GM19025 (cell line): ENCODE measurements at regions not wholly inside any gene's neighbourhood (a gene's known extent, or its start where the extent isn't known, plus 50 kb on each side); places are given as distances from the start of the nearest gene placed in this dataset.
"Not testable (repeated sequence)": the region's sequence is repeated elsewhere in the genome, so short reads cannot be mapped to it uniquely, and the experiment has no call there.

Source experiments
- ATAC-seq: cut with Tn5 transposase; IDR thresholded peaks from one replicate; pipeline ENCODE4 v1.9.1; 2021; ENCODE audit warnings: mild to moderate bottlenecking, low read depth, moderate library complexity; ENCODE audit not compliant: unreplicated experiment

DNA sequence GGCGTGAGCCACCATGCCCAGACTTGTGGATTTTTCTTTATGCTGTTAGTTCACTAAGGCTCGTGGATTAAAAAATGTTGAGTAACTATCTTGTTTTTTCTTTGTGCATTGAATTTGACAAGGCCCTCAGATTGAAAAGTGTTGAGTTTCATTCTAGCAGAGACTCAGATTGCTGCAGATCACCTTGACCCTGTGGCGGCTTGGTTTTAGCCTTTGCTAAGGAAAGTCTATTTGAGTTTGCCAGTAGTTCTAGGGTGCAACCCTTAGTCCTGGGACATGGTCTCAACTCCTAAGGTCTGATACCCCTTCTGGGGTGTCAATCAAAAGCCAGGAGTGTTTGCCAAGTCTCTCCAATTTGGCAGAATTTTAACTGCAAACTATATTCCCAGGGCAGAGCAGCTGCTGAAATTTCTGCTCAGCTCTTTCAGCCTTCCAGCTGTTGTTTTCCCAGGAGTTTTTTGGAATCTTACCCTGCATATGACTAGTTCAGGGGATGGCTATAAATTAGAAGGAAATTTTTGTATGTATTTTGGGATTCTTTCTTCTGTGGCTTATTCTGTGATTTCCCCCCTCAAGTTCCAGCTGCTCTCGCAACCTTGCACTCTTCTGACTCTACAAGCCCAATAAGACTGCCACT is 84.3 kb upstream of the HAND1 start:
- no peak for ATAC-seq

GRCh38 chr5:154559398-154560276 is 81.6 kb upstream of the HAND1 start:
- no peak for ATAC-seq

DNA sequence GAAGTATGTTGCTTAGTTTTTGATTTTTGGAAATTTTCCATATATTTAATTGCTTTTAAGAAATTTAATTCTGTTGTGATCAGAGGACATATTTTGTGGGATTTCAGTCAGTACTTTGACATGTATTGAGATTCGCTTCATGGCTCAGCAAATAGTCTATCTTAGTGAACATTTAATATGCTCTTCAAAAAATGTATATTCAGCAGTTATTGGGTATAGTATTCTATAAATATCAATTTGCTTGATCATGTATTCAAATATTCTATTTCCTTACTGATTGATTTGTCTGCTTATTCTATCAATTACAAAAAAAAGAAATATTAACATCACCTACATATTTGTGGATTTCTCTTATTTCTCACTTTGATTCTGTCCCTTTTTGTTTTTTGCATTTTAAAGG is 79.5 kb upstream of the HAND1 start:
- ATAC-seq = no peak

DNA sequence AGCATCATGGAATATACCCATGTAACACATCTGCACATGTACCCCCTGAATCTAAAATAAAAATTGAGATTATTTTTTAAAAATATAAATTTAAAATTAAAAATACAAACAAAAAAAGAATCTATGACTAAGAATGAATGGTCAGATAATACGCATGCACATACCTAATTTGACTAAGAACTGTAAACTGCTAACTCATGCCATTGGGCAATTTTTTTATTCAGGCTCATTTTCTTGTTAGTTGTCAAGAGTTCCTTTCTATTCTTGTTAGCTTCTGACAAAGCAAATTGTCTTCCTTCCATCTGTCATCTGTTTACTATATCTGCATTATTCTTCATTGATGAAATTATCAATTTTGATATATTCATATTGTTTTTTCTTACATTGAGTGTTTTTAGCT is 69.5 kb upstream of the HAND1 start:
- no peak for ATAC-seq

DNA sequence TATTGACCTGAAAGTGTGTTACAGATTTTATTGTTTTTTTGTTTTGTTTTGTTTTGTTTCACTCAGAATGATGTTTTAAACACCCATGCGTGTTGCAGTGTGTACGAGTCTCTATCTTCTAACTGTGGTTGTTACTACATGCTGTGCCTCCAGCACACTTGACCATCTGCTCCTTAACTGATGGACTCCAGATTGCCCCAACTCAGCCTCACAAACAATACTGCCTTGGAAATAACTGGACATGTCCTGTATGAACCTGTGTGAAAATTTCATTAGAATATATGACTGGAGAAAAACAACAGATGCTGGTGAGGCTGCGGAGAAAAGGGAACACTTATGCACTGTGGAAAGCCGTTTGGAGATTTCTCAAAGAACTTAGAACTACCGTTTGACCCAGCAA is 68.7 kb upstream of the HAND1 start:
- no peak for ATAC-seq

- no peak for ATAC-seq
Measured at GRCh38 chr5:154544646-154545045, 66.6 kb upstream of the HAND1 start.

GRCh38 chr5:154543380-154543779 is 65.4 kb upstream of the HAND1 start:
- ATAC-seq = no peak

DNA sequence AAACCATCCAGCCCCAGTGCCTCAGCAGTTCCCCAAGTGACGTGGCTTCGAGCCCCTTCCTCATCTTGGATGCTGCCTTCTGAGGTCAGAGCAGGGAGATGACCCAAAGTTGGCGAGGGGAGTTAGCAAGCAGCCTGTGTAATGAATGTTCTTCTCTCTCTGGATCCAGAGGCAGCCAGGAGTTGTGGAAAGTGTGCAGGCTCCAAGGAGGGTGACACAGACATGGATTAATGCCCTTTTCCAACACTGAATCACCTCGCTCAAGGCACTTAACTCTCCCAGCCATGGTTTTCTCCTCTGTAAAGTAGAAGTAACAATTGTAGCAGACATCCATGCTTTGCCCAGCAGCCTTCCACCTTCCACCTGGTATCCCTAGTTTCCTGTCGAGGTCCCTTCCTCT is 64.6 kb upstream of the HAND1 start:
- ATAC-seq = no peak

DNA sequence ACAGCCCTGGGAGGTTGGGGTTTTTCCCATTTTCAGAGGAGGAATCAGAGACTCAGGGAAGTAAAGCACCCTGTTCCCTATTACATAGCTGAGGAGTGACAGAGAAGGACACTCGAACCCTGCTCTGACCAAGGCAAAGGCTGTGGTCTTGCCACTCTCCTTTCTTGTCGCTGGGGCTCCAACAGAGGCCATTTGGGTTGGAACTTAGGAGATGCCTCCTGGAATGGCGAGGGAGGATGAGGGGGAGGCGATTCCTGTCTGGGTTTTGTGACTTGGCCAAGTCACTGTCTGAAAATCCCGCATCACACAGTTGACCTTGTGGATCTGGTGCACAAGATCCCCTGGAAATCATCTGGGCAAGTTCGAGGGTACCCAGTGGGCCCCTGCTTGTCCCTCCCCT is 64.0 kb upstream of the HAND1 start:
- ATAC-seq = no peak

- ATAC-seq = no peak
Measured at GRCh38 chr5:154541553-154541952, 63.5 kb upstream of the HAND1 start.

DNA sequence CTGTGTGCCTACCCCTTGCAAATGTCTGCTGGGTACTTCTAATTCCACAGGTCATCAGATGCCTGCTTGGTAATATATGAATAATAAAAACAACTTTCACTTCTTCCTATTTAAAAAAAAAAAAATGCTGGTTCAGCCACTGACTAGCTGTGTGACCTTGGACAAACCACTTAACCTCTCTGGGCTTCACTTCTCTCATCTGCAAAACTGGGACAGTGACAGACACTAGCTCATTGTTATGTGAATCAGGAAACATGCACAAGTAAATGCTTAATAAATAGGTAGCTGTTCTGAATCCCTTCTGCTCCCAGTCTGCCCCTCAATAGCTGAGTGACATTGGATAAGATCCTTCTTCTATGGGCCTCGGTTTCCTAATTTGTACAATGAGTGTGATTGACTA is 62.6 kb upstream of the HAND1 start:
- no peak for ATAC-seq

DNA sequence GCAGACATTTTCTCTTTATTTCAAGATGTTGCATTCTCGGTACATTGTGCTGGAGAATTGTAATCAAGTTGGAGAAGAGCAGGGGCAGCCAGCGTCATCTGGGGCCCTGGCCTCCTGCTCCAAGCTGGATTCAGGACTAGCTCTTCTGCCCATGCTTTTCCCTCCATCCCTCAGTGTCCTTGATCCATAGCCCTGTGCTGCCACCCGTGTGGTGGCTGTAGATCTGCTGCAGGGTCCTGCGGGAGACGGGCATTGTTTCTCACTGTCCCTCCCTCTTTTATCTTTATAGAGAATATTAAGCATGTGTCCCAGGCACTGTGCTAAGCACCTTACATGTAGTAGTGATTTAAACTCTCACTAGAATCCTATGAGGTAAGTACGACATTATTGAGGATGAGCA is 60.5 kb upstream of the HAND1 start:
- ATAC-seq = no peak

DNA sequence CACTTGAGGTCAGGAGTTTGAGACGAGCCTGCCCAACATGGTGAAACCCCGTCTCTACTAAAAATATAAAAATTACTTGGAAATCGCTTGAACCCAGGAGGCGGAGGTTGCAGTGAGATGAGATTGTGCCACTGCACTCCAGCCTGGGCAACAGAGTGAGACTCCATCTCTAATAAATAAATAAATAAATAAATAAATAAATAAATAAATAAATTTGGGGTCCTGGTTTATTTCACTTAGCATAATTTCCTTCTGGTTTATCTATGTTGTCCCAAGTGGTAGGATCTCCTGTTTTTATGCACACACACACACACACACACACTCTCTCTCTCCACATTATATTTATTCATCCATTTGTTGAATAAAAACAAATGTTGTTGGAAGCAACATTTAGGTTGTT is 58.4 kb upstream of the HAND1 start:
- ATAC-seq = not testable (repeated sequence)

GRCh38 chr5:154535535-154535934 is 57.5 kb upstream of the HAND1 start:
- no peak for ATAC-seq

DNA sequence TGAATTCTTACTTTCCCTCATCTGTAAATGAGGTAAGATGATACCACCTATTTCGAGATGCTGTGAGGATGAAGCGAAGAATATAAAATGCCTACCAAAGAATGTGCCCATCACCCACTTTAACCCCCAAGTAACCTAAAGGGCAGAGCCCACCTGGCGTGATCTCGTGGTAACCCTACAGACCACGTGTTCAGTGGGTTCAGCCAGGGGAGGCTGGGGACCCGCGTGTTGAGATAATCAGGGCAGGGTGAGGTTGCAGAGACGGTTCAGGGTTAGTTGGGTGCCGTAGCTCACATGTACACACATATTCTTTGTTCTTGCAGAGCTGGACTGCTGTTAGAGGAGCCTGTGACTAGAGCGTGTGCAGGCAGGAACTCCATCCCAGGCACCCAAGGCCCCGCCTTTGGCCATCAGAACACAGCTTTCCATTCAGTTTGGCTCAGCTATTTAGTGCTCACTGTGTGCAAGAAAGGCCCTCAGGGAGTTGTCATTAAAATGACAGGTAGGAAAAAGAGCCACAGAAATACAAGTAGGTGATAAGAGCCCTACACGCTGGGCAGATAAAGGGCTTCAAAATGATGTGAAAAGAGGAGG is 56.5 kb upstream of the HAND1 start:
- ATAC-seq = no peak

- no peak for ATAC-seq
Measured at GRCh38 chr5:154529282-154529681, 51.3 kb upstream of the HAND1 start.

DNA sequence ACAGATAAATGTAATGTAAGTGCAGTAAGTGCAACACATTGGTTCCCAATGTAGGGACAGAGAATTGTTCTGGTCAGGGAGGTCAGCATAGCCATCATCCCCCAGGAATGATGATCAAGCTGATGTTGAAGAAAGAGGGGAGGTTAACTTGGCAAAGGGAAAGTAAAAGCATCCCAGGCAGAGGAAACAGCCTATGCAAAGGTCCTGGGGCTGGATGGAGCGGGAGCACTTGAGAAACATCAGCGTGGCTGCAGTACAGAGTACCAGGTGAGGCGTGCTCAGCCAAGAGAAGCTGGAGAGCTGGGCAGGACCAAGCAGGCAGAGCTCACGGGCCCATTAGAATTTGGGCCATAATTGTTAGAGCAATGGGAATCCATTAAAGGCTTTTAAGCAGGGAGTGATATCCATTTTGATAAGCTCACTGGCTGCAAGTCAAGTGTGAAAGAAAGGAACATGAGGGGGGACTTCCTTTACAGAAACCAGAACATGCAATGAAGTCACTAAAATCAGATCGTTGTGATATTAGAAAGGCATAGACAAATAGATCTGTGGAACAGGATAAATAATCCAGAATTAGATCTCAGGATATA is 50.1 kb upstream of the HAND1 start:
- ATAC-seq = no peak
